ENCODE measurements at regions not wholly inside any gene's neighbourhood (a gene's known extent, or its start where the extent isn't known, plus 50 kb on each side); places are given as distances from the start of the nearest gene placed in this dataset.
"Not testable (repeated sequence)": the region's sequence is repeated elsewhere in the genome, so short reads cannot be mapped to it uniquely, and the experiment has no call there.

GRCh38 chr2:43010438-43011157 is 215.8 kb downstream of the ZFP36L2 start:
- no peak for FAIRE-seq

DNA sequence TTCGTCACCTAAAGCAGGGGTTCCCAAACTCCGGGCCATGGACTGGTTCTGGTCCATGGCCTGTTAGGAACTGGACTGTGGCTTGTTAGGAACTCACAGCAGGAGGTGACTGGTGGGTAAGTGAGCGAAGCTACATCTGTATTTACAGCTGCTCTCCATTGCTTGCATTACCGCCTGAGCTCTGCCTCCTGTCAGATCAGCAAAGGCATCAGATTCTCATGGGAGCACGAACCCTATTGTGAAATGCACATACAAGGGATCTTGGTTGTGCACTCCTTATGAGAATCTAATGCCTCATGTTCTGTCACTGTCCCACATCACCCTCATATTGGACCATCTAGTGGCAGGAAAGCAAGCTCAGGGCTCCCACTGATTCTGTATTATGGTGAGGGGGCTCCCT is 217.0 kb downstream of the ZFP36L2 start:
- FAIRE-seq = no peak

GRCh38 chr2:43008388-43008787 is 216.0 kb upstream of the HAAO start:
- FAIRE-seq = no peak

- FAIRE-seq = no peak
Observed at GRCh38 chr2:43007901-43008300, 215.5 kb upstream of the HAAO start.

DNA sequence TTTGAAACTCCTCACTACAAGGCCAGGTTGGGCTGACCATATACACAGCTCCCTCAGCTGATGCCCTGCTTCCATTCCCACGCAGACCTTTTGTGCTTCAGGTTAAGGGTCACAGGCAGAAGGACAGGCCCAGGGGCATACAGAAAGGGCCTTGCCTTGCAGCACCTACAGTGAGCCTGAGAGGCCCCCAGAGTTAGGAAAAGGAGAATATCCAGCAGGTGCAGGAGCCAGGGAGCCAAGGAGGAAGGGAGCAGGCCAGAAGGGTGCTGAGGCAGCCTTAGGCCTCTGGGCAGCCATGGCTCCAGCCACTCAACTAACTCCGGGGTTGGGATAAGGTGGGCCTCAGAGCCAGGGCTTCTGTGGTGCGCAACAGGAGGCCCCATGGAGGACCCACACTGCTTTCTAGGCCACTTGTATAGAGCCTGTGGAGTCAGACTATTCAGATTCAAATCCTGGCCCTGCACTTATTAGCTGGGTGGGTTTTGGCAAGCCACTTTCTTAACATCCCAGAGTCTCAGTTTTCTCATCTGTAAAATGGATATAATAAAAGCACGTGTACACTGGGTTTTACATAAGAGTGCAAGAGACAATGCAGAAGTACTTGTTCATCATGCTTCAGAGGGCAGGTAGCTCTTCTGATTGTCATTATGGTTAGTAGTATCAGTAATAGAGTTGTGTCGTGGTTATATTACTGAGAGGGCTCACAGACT is 214.6 kb upstream of the HAAO start:
- FAIRE-seq = no peak

GRCh38 chr2:43005975-43006833 is 213.8 kb upstream of the HAAO start:
- FAIRE-seq = no peak

- no peak for FAIRE-seq
Observed at GRCh38 chr2:43005245-43005974, 213.0 kb upstream of the HAAO start.

GRCh38 chr2:43004879-43005244 is 212.5 kb upstream of the HAAO start:
- FAIRE-seq = no peak

- FAIRE-seq = not testable (repeated sequence)
Observed at GRCh38 chr2:43004126-43004865, 211.9 kb upstream of the HAAO start.

- no peak for FAIRE-seq
Observed at GRCh38 chr2:43003702-43004101, 211.3 kb upstream of the HAAO start.

GRCh38 chr2:43001787-43002468 is 209.5 kb upstream of the HAAO start:
- FAIRE-seq = no peak

- FAIRE-seq = no peak
Observed at GRCh38 chr2:43001055-43001378, 208.6 kb upstream of the HAAO start.

- no peak for FAIRE-seq
Observed at GRCh38 chr2:43000242-43001054, 208.1 kb upstream of the HAAO start.

- no peak for FAIRE-seq
Observed at GRCh38 chr2:42999856-43000241, 207.5 kb upstream of the HAAO start.

DNA sequence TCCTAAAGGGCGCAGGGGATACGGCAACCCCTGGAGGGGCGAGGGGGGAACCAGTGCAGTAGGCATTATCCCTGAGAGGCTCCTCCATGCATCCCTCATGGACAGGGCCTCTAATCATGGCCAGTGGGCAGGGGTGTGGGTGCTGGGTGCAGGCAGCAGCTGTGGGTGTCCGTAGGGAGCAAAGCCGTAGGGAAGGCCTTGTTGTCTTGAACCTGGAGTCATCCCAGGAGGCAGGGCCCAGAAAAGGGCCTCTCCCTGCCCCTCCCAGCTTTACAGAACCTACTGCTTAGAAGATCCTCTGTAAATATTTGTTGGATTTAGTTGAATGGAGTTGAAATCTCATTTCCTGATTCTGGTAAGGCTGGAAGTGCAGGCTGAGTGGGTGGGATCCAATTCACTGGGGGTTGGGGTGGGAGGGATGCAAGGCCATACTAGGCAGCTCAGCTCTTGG is 207.0 kb upstream of the HAAO start:
- no peak for FAIRE-seq

GRCh38 chr2:42998721-42999120 is 206.3 kb upstream of the HAAO start:
- no peak for FAIRE-seq

GRCh38 chr2:42996528-42996927 is 204.1 kb upstream of the HAAO start:
- FAIRE-seq = no peak

GRCh38 chr2:42995752-42996422 is 203.5 kb upstream of the HAAO start:
- no peak for FAIRE-seq

DNA sequence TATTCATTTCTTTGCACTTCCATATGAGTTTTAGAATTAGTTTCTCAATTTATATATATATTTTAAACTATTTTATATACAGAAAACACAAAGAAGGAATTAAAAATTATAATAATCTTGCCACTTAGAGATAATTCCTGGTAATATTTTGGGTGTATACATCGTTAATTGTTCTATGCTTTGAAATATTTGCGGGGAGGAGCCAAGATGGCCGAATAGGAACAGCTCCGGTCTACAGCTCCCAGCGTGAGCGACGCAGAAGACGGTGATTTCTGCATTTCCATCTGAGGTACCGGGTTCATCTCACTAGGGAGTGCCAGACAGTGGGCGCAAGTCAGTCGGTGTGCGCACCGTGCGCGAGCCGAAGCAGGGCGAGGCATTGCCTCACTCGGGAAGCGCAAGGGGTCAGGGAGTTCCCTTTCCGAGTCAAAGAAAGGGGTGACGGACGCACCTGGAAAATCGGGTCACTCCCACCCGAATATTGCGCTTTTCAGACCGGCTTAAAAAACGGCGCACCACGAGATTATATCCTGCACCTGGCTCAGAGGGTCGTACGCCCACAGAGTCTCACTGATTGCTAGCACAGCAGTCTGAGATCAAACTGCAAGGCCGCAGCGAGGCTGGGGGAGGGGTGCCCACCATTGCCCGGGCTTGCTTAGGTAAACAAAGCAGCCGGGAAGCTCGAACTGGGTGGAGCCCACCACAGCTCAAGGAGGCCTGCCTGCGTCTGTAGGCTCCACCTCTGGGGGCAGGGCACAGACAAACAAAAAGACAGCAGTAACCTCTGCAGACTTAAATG is 197.1 kb upstream of the HAAO start:
- FAIRE-seq = not testable (repeated sequence)

All from colon (tissue), 2 donors.